WTC11 (cell line): ENCODE measurements at regions not wholly inside any gene's neighbourhood (a gene's known extent, or its start where the extent isn't known, plus 50 kb on each side); places are given as distances from the start of the nearest gene placed in this dataset.
A peak's percentile ranks its signal among the peaks of the same experiment; 100 is the strongest.

Source experiments
- ATAC-seq: fragments of 200-7000 bp; cut with Tn5 transposase; 2 replicates; pipeline ENCODE4 v1.10.0; 2021; ENCODE audit warnings: mild to moderate bottlenecking, moderate library complexity
- CTCF ChIA-PET: fragments of 300-600 bp; sonication (Branson Sonifier 250); formaldehyde crosslinking; loops from one replicate; lab custom pipeline; 2021; ENCODE audit warnings: antibody characterized with exemption; lab: Charles Lee
- POLR2A ChIA-PET: fragments of 350-600 bp; sonication (Branson Sonifier 250); formaldehyde crosslinking; loops from one replicate; lab custom pipeline; 2021; ENCODE audit warnings: antibody characterized with exemption; lab: Charles Lee
- DNase-seq: peaks from one replicate; pipeline ENCODE4 v3.0.0; 2021; ENCODE audit warnings: low spot score
- H3K27ac Mint-ChIP-seq: 2 replicates; pipeline ENCODE4 v1.8.0; 2021; ENCODE audit warnings: mixed read lengths
- H3K27me3 Mint-ChIP-seq: 2 replicates; pipeline ENCODE4 v1.8.0; 2021; ENCODE audit warnings: low read depth, mild to moderate bottlenecking, moderate library complexity, mixed read lengths
- H3K36me3 Mint-ChIP-seq: 2 replicates; pipeline ENCODE4 v1.8.0; 2021; ENCODE audit warnings: mixed read lengths
- H3K4me1 Mint-ChIP-seq: 2 replicates; pipeline ENCODE4 v1.8.0; 2022; ENCODE audit warnings: mixed read lengths
- H3K4me3 Mint-ChIP-seq: 2 replicates; pipeline ENCODE4 v1.8.0; 2021; ENCODE audit warnings: mild to moderate bottlenecking, moderate library complexity, mixed read lengths
- H3K9me3 Mint-ChIP-seq: 2 replicates; pipeline ENCODE4 v1.8.0; 2021; ENCODE audit warnings: mixed read lengths
- CREM ChIP-seq: sonication (generic); formaldehyde crosslinking; IDR thresholded peaks from 2 replicates; pipeline ENCODE4 v1.8.1; 2022; ENCODE audit warnings: mild to moderate bottlenecking, missing genetic modification reagents, moderate library complexity
- ELF4 ChIP-seq: sonication (generic); formaldehyde crosslinking; IDR thresholded peaks from 2 replicates; pipeline ENCODE4 v1.8.1; 2022; ENCODE audit warnings: low read depth, mild to moderate bottlenecking, moderate library complexity, missing genetic modification reagents
- ESRRA ChIP-seq: sonication (generic); formaldehyde crosslinking; IDR thresholded peaks from 2 replicates; pipeline ENCODE4 v1.8.1; 2022; ENCODE audit warnings: mild to moderate bottlenecking, missing genetic modification reagents, borderline replicate concordance
- FOXJ3 ChIP-seq: sonication (generic); formaldehyde crosslinking; IDR thresholded peaks from 2 replicates; pipeline ENCODE4 v1.9.0; 2021; ENCODE audit warnings: missing genetic modification reagents, mild to moderate bottlenecking, borderline replicate concordance
- GTF2I ChIP-seq: fragments of 250-450 bp; sonication (Bioruptor Pico); conservative IDR thresholded peaks from 2 replicates; pipeline ENCODE4 v1.4.0; 2021; ENCODE audit warnings: mild to moderate bottlenecking
- MXD4 ChIP-seq: fragments of 250-450 bp; sonication (Bioruptor Pico); IDR thresholded peaks from 2 replicates; pipeline ENCODE4 v1.8.0; 2021; ENCODE audit warnings: mild to moderate bottlenecking, moderate library complexity, borderline replicate concordance
- NR1H2 ChIP-seq: sonication (generic); formaldehyde crosslinking; IDR thresholded peaks from 2 replicates; pipeline ENCODE4 v1.9.0; 2021; ENCODE audit warnings: mild to moderate bottlenecking, moderate library complexity, missing genetic modification reagents
- SP1 ChIP-seq: sonication (generic); formaldehyde crosslinking; conservative IDR thresholded peaks from 2 replicates; pipeline ENCODE4 v1.8.1; 2022; ENCODE audit warnings: missing genetic modification reagents
- ZBTB21 ChIP-seq: sonication (generic); formaldehyde crosslinking; IDR thresholded peaks from 2 replicates; pipeline ENCODE4 v1.8.1; 2023; ENCODE audit warnings: mild to moderate bottlenecking, missing genetic modification reagents, borderline replicate concordance
- ZNF121 ChIP-seq: sonication (generic); formaldehyde crosslinking; IDR thresholded peaks from 2 replicates; pipeline ENCODE4 v1.8.0; 2023; ENCODE audit warnings: missing genetic modification reagents
- ZNF219 ChIP-seq: sonication (generic); formaldehyde crosslinking; IDR thresholded peaks from 2 replicates; pipeline ENCODE4 v1.8.0; 2023; ENCODE audit warnings: missing genetic modification reagents, mild to moderate bottlenecking, borderline replicate concordance
- ZNF317 ChIP-seq: sonication (generic); formaldehyde crosslinking; IDR thresholded peaks from 2 replicates; pipeline ENCODE4 v1.8.1; 2023; ENCODE audit warnings: low read depth, mild to moderate bottlenecking, moderate library complexity, missing genetic modification reagents, borderline replicate concordance
- ZNF396 ChIP-seq: fragments of 250-450 bp; sonication (Bioruptor Pico); IDR thresholded peaks from 2 replicates; pipeline ENCODE4 v1.8.0; 2021; ENCODE audit warnings: mild to moderate bottlenecking, moderate library complexity, borderline replicate concordance
- ZNF423 ChIP-seq: fragments of 250-450 bp; sonication (Bioruptor Pico); IDR thresholded peaks from 2 replicates; pipeline ENCODE4 v2.1.2; 2022; ENCODE audit warnings: mild to moderate bottlenecking, moderate library complexity
- TF ChIP-seq, protein P1 (sequence below): sonication (generic); formaldehyde crosslinking; IDR thresholded peaks from 2 replicates; pipeline ENCODE4 v1.8.0; 2022; ENCODE audit warnings: mild to moderate bottlenecking, missing genetic modification reagents
- TF ChIP-seq, protein P2 (sequence below): sonication (generic); formaldehyde crosslinking; IDR thresholded peaks from 2 replicates; pipeline ENCODE4 v1.8.1; 2022; ENCODE audit warnings: low read depth, missing genetic modification reagents, borderline replicate concordance
- TF ChIP-seq, protein P3 (sequence below): sonication (generic); formaldehyde crosslinking; IDR thresholded peaks from 2 replicates; pipeline ENCODE4 v1.8.1; 2023; ENCODE audit warnings: mild to moderate bottlenecking, missing genetic modification reagents, moderate library complexity
- TF ChIP-seq, protein P4 (sequence below): sonication (generic); formaldehyde crosslinking; IDR thresholded peaks from 2 replicates; pipeline ENCODE4 v1.8.0; 2023; ENCODE audit warnings: missing genetic modification reagents, mild to moderate bottlenecking, borderline replicate concordance
- TF ChIP-seq, protein P5 (sequence below): sonication (generic); formaldehyde crosslinking; IDR thresholded peaks from 2 replicates; pipeline ENCODE4 v1.8.1; 2023; ENCODE audit warnings: mild to moderate bottlenecking, missing genetic modification reagents
- TF ChIP-seq, protein P6 (sequence below): sonication (generic); formaldehyde crosslinking; conservative IDR thresholded peaks from 2 replicates; pipeline ENCODE4 v1.8.1; 2023; ENCODE audit warnings: mild to moderate bottlenecking, low read depth, missing genetic modification reagents, moderate library complexity

DNA sequence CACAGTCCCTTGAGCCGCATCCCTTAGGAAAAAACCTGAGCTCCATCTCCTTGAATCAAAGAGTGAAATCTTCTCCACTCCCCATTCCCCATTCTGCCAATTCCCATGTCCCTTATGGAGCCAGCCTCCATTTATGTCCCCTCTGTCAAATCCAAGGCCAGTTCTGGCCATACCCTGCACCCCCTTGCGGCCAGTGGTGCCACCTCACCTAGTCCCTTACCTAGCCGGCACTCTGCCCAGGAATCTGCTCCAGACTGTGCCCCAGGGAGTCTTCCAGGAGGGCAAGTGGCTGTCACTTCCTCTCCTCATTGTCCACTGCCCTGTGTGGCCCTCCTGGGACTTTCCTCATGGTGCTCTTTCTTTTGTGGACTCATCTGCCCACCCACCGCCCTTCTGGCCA, 195.4 kb upstream of the RMP24 start (continued):
- TF ChIP-seq NR1H2 (CRISPR knock-in tag), result no peak
- TF ChIP-seq ZNF121 (CRISPR knock-in tag), result no peak
- TF ChIP-seq, protein P1, sequence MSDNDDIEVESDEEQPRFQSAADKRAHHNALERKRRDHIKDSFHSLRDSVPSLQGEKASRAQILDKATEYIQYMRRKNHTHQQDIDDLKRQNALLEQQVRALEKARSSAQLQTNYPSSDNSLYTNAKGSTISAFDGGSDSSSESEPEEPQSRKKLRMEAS, result no peak
- TF ChIP-seq, protein P2, sequence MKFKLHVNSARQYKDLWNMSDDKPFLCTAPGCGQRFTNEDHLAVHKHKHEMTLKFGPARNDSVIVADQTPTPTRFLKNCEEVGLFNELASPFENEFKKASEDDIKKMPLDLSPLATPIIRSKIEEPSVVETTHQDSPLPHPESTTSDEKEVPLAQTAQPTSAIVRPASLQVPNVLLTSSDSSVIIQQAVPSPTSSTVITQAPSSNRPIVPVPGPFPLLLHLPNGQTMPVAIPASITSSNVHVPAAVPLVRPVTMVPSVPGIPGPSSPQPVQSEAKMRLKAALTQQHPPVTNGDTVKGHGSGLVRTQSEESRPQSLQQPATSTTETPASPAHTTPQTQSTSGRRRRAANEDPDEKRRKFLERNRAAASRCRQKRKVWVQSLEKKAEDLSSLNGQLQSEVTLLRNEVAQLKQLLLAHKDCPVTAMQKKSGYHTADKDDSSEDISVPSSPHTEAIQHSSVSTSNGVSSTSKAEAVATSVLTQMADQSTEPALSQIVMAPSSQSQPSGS (CRISPR knock-in tag), result no peak
- no peak for TF ChIP-seq ZBTB21 (CRISPR knock-in tag)
- no peak for TF ChIP-seq FOXJ3
- TF ChIP-seq ZNF396 (CRISPR knock-in tag), result no peak
- TF ChIP-seq, protein P3, sequence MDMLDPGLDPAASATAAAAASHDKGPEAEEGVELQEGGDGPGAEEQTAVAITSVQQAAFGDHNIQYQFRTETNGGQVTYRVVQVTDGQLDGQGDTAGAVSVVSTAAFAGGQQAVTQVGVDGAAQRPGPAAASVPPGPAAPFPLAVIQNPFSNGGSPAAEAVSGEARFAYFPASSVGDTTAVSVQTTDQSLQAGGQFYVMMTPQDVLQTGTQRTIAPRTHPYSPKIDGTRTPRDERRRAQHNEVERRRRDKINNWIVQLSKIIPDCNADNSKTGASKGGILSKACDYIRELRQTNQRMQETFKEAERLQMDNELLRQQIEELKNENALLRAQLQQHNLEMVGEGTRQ (CRISPR knock-in tag), result no peak

DNA sequence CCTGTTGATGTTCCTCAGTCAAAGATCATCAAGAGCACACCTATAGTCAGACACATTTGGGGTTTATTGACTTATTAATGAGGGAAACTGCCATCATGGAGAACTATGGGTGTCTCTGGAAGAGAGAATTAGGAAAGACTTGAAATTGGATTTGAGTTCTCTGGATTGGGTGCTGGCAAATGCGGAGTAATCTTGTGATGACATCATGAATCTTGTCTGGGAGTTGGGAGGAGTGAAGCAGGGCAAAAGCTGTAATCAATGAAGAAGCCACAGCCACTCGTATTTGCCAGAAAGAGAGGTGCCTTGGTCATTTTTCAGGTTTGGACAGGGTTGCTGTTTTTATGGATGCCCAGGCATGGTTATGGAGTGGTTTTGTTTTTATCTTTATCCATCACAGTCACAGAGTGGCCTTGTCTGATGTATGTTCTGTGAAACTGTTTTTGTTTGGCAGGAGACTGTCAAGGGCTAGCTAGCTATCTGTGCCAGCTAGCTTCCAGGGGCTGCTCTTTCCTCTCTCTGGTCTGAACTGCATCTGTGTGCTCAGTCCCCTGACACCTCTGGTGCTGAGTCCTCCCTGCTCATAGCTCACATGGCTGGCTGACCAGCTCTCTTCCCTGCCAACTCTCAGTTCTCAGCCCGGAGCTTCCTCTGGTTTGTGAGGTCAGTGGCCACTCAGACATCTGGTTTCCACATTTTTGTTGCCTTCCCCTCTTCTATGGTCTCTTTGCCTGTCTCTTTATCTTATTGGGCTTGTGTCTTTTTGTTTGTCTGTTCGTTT, 193.4 kb upstream of the RMP24 start:
- ATAC-seq, result no peak

DNA sequence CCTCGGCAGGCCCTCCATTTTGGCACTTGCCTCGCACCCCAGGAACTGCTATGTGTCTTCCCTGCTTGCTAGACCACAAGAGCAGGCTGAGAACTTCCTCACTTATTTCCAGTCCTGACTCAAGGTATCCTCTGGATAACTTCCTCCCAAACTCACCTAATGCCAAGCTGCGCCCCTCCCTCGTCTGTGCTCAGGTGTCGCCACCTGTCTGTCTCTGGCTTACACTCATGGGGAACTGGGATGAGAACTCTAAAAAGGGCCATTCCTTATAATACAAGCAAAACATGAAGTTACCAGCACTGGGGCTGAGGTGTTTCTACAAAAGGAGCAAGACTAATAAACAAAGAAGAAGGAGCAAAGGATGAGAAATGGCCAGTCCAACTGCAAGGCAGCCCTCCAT, 191.5 kb upstream of the RMP24 start:
- ATAC-seq (peak; percentile 65), DNase-seq (no peak)
- Mint-ChIP-seq H3K9me3 (no peaks in the 10 kb centered on the region), H3K36me3 (no peaks in the 10 kb centered on the region), H3K4me1 (peaks cover 21% of the 10 kb centered on the region), H3K4me3 (no peak overlapping the region), H3K27ac (no peak overlapping the region), H3K27me3 (no peaks in the 10 kb centered on the region)
- ChIA-PET POLR2A (interaction anchor here (0.5 to 1.0 kb wide), 2 partner anchors 21 to 41 kb away, joined by 3 to 4 read pairs; no protein-coding TSS in a partner anchor), CTCF (interaction anchor here (1.0 to 1.8 kb wide), 3 partner anchors 9 to 103 kb away, joined by 3 to 6 read pairs (median 3); no protein-coding TSS in a partner anchor)
- TF ChIP-seq, protein P4, sequence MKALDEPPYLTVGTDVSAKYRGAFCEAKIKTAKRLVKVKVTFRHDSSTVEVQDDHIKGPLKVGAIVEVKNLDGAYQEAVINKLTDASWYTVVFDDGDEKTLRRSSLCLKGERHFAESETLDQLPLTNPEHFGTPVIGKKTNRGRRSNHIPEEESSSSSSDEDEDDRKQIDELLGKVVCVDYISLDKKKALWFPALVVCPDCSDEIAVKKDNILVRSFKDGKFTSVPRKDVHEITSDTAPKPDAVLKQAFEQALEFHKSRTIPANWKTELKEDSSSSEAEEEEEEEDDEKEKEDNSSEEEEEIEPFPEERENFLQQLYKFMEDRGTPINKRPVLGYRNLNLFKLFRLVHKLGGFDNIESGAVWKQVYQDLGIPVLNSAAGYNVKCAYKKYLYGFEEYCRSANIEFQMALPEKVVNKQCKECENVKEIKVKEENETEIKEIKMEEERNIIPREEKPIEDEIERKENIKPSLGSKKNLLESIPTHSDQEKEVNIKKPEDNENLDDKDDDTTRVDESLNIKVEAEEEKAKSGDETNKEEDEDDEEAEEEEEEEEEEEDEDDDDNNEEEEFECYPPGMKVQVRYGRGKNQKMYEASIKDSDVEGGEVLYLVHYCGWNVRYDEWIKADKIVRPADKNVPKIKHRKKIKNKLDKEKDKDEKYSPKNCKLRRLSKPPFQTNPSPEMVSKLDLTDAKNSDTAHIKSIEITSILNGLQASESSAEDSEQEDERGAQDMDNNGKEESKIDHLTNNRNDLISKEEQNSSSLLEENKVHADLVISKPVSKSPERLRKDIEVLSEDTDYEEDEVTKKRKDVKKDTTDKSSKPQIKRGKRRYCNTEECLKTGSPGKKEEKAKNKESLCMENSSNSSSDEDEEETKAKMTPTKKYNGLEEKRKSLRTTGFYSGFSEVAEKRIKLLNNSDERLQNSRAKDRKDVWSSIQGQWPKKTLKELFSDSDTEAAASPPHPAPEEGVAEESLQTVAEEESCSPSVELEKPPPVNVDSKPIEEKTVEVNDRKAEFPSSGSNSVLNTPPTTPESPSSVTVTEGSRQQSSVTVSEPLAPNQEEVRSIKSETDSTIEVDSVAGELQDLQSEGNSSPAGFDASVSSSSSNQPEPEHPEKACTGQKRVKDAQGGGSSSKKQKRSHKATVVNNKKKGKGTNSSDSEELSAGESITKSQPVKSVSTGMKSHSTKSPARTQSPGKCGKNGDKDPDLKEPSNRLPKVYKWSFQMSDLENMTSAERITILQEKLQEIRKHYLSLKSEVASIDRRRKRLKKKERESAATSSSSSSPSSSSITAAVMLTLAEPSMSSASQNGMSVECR (CRISPR knock-in tag), result no peak
- no peak for TF ChIP-seq ZNF423 (CRISPR knock-in tag)
- no peak for TF ChIP-seq SP1 (CRISPR knock-in tag)
- no peak for TF ChIP-seq CREM (CRISPR knock-in tag)
- no peak for TF ChIP-seq ESRRA (CRISPR knock-in tag)
- TF ChIP-seq ZNF219, result no peak
- TF ChIP-seq GTF2I (CRISPR knock-in tag), result no peak
- TF ChIP-seq, protein P5, sequence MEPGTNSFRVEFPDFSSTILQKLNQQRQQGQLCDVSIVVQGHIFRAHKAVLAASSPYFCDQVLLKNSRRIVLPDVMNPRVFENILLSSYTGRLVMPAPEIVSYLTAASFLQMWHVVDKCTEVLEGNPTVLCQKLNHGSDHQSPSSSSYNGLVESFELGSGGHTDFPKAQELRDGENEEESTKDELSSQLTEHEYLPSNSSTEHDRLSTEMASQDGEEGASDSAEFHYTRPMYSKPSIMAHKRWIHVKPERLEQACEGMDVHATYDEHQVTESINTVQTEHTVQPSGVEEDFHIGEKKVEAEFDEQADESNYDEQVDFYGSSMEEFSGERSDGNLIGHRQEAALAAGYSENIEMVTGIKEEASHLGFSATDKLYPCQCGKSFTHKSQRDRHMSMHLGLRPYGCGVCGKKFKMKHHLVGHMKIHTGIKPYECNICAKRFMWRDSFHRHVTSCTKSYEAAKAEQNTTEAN (CRISPR knock-in tag), result no peak

More for the DNA sequence above, 193.4 kb upstream of the RMP24 start:
- no peak for TF ChIP-seq ZNF317
- TF ChIP-seq ZNF423 (CRISPR knock-in tag), result no peak
- TF ChIP-seq MXD4 (CRISPR knock-in tag), result no peak
- TF ChIP-seq, protein P6, sequence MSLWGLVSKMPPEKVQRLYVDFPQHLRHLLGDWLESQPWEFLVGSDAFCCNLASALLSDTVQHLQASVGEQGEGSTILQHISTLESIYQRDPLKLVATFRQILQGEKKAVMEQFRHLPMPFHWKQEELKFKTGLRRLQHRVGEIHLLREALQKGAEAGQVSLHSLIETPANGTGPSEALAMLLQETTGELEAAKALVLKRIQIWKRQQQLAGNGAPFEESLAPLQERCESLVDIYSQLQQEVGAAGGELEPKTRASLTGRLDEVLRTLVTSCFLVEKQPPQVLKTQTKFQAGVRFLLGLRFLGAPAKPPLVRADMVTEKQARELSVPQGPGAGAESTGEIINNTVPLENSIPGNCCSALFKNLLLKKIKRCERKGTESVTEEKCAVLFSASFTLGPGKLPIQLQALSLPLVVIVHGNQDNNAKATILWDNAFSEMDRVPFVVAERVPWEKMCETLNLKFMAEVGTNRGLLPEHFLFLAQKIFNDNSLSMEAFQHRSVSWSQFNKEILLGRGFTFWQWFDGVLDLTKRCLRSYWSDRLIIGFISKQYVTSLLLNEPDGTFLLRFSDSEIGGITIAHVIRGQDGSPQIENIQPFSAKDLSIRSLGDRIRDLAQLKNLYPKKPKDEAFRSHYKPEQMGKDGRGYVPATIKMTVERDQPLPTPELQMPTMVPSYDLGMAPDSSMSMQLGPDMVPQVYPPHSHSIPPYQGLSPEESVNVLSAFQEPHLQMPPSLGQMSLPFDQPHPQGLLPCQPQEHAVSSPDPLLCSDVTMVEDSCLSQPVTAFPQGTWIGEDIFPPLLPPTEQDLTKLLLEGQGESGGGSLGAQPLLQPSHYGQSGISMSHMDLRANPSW (CRISPR knock-in tag), result no peak
- TF ChIP-seq ELF4 (CRISPR knock-in tag), result no peak
- ChIA-PET POLR2A (no interaction called here), CTCF (interaction anchor here (0.8 kb wide), 1 partner anchor 172 kb away, joined by 3 read pairs; no protein-coding TSS in a partner anchor)
- H3K27ac Mint-ChIP-seq, result no peak overlapping the region
- peaks cover 13% of the 10 kb centered on the region for H3K9me3 Mint-ChIP-seq
- H3K4me1 Mint-ChIP-seq, result peaks cover 21% of the 10 kb centered on the region
- H3K36me3 Mint-ChIP-seq, result no peaks in the 10 kb centered on the region
- no peaks in the 10 kb centered on the region for H3K27me3 Mint-ChIP-seq
- H3K4me3 Mint-ChIP-seq, result no peak overlapping the region
- DNase-seq, result no peak
